ENCODE measurements at regions not wholly inside any gene's neighbourhood (a gene's known extent, or its start where the extent isn't known, plus 50 kb on each side); places are given as distances from the start of the nearest gene placed in this dataset.

GRCh38 chr22:19663821-19664355 is 50.4 kb upstream of the SEPTIN5 start:
- no peaks in the 10 kb centered on the region for H3K79me2 ChIP-seq (ENCODE audit: low read length)
- H3K9ac ChIP-seq (ENCODE audit: low read length), result no peak overlapping the region
- no peak overlapping the region for H2AFZ ChIP-seq (ENCODE audit: low read length)
- H4K20me1 ChIP-seq (ENCODE audit: insufficient read depth, low read depth, low read length), result no peaks in the 10 kb centered on the region
- DNase-seq, result no peak
- H3K36me3 ChIP-seq (ENCODE audit: insufficient read depth, low read length), result no peaks in the 10 kb centered on the region
- no peak overlapping the region for H3K4me2 ChIP-seq (ENCODE audit: low read depth, low read length, poor library complexity, severe bottlenecking)
- H3K27ac ChIP-seq (ENCODE audit: low read length), result no peak overlapping the region
- no peaks in the 10 kb centered on the region for H3K9me3 ChIP-seq (ENCODE audit: low read length)
- H3K27me3 ChIP-seq (ENCODE audit: low read length), result no peaks in the 10 kb centered on the region
- no peak overlapping the region for H3K4me3 ChIP-seq (ENCODE audit: low read length)
- H3K9me2 ChIP-seq (replicated peaks; ENCODE audit: insufficient read depth, low read length), result no peaks in the 10 kb centered on the region
- no peaks in the 10 kb centered on the region for H3K4me1 ChIP-seq (ENCODE audit: low read length)

GRCh38 chr22:19664406-19664805 is 49.9 kb upstream of the SEPTIN5 start:
- Histone ChIP-seq H3K27me3 (ENCODE audit: low read length) (no peaks in the 10 kb centered on the region), H4K20me1 (ENCODE audit: insufficient read depth, low read depth, low read length) (no peaks in the 10 kb centered on the region), H3K9me3 (ENCODE audit: low read length) (no peaks in the 10 kb centered on the region), H3K4me2 (ENCODE audit: low read depth, low read length, poor library complexity, severe bottlenecking) (no peak overlapping the region), H3K9ac (ENCODE audit: low read length) (no peak overlapping the region), H3K79me2 (ENCODE audit: low read length) (no peaks in the 10 kb centered on the region), H2AFZ (ENCODE audit: low read length) (no peak overlapping the region), H3K4me1 (ENCODE audit: low read length) (no peaks in the 10 kb centered on the region), H3K9me2 (replicated peaks; ENCODE audit: insufficient read depth, low read length) (no peaks in the 10 kb centered on the region), H3K4me3 (ENCODE audit: low read length) (no peak overlapping the region), H3K27ac (ENCODE audit: low read length) (no peak overlapping the region), H3K36me3 (ENCODE audit: insufficient read depth, low read length) (no peaks in the 10 kb centered on the region)
- no peak for DNase-seq

Measured in Karpas-422 (cell line).